PC-3 (cell line): ENCODE measurements at regions not wholly inside any gene's neighbourhood (a gene's known extent, or its start where the extent isn't known, plus 50 kb on each side); places are given as distances from the start of the nearest gene placed in this dataset.
"Not testable (repeated sequence)": the region's sequence is repeated elsewhere in the genome, so short reads cannot be mapped to it uniquely, and the experiment has no call there.

Source experiments
- ATAC-seq: fragments of 200-7000 bp; cut with Tn5 transposase; 2 replicates; pipeline ENCODE4 v1.9.1; 2020; ENCODE audit warnings: mild to moderate bottlenecking, moderate library complexity
- BruUV-seq: library from RNA; stranded (reverse); fragments of 400-500 nt; replicated peaks from 2 replicates; lab custom pipeline; 2021; lab: Mats Ljungman, UMichigan
- CTCF ChIA-PET: fragments of 300-600 bp; sonication (Branson Sonifier 250); formaldehyde crosslinking; loops from one replicate; lab custom pipeline; 2022; ENCODE audit warnings: antibody characterized with exemption; lab: Charles Lee
- POLR2A ChIA-PET: fragments of 300-600 bp; sonication (Branson Sonifier 250); formaldehyde crosslinking; loops from one replicate; lab custom pipeline; 2022; ENCODE audit warnings: antibody characterized with exemption; ENCODE audit not compliant: unreplicated experiment; lab: Charles Lee
- DNase-seq: peaks from one replicate; pipeline ENCODE4 v3.0.0-alpha.2; 2015
- H2AFZ ChIP-seq: fragments of 300-600 bp; sonication (generic); 2 replicates; pipeline ENCODE4 v1.6.0; 2016; ENCODE audit warnings: antibody characterized with exemption, low read length
- H3F3A ChIP-seq: fragments of 300-600 bp; sonication (generic); one replicate; pipeline ENCODE4 v1.6.0; 2017; ENCODE audit warnings: antibody characterized with exemption, low read length, control low read depth, mild to moderate bottlenecking; ENCODE audit not compliant: unreplicated experiment
- H3K27ac ChIP-seq: fragments of 300-600 bp; sonication (generic); 2 replicates; pipeline ENCODE4 v1.5.1; 2016; ENCODE audit warnings: mild to moderate bottlenecking, low read length
- H3K27me3 ChIP-seq: fragments of 300-600 bp; sonication (generic); 2 replicates; pipeline ENCODE4 v1.6.1; 2016; ENCODE audit warnings: low read length, mixed read lengths
- H3K36me3 ChIP-seq: fragments of 300-600 bp; sonication (generic); 2 replicates; pipeline ENCODE4 v1.6.1; 2016; ENCODE audit warnings: low read depth, mixed run types, low read length, mixed read lengths
- H3K4me1 ChIP-seq: fragments of 300-600 bp; sonication (generic); 2 replicates; pipeline ENCODE4 v1.5.1; 2016; ENCODE audit warnings: low read length; ENCODE audit not compliant: insufficient read depth
- H3K4me2 ChIP-seq: fragments of 300-600 bp; sonication (generic); 2 replicates; pipeline ENCODE4 v1.6.0; 2016; ENCODE audit warnings: low read length
- H3K4me3 ChIP-seq: fragments of 300-600 bp; sonication (generic); 2 replicates; pipeline ENCODE4 v1.5.1; 2016; ENCODE audit warnings: mild to moderate bottlenecking, low read length, mixed read lengths
- H3K79me2 ChIP-seq: fragments of 300-600 bp; sonication (generic); 2 replicates; pipeline ENCODE4 v1.6.1; 2017; ENCODE audit warnings: low read length, mixed read lengths
- H3K9ac ChIP-seq: fragments of 300-600 bp; sonication (generic); 2 replicates; pipeline ENCODE4 v1.6.0; 2016; ENCODE audit warnings: mild to moderate bottlenecking, low read length
- H3K9me2 ChIP-seq: fragments of 300-600 bp; sonication (generic); replicated peaks from 2 replicates; pipeline ENCODE4 v1.6.1; 2016; ENCODE audit warnings: mixed run types, low read length, mixed read lengths
- H3K9me3 ChIP-seq: fragments of 300-600 bp; sonication (generic); 2 replicates; pipeline ENCODE4 v1.6.1; 2016; ENCODE audit warnings: low read length, mixed read lengths
- H4K20me1 ChIP-seq: fragments of 300-600 bp; sonication (generic); 2 replicates; pipeline ENCODE4 v1.6.1; 2016; ENCODE audit warnings: low read length, mixed read lengths
- CTCF ChIP-seq: fragments of 300-600 bp; sonication (generic); conservative IDR thresholded peaks from 2 replicates; pipeline ENCODE4 v1.5.1; 2017; ENCODE audit warnings: antibody characterized with exemption, low read depth, mild to moderate bottlenecking, low read length
- EZH2 ChIP-seq: fragments of 300-600 bp; sonication (generic); IDR thresholded peaks from one replicate; pipeline ENCODE4 v1.6.1; 2017; ENCODE audit warnings: antibody characterized with exemption, mild to moderate bottlenecking, low read length; ENCODE audit not compliant: unreplicated experiment
- EZH2phosphoT487 ChIP-seq: fragments of 300-600 bp; sonication (generic); IDR thresholded peaks from 2 replicates; pipeline ENCODE4 v1.6.1; 2018; ENCODE audit warnings: mild to moderate bottlenecking, antibody characterized with exemption, low read length, borderline replicate concordance
- intact Hi-C: fragments of 100-400 bp; cut with micrococcal nuclease; formaldehyde crosslinking; loops from 2 replicates; pipeline ENCODE4 v1.9.0; 2023

- Histone ChIP-seq H3K4me1 (no peaks in the 10 kb centered on the region), H3K27me3 (no peaks in the 10 kb centered on the region), H3K27ac (no peak overlapping the region), H3K36me3 (no peaks in the 10 kb centered on the region), H2AFZ (no peak overlapping the region), H3F3A (no peaks in the 10 kb centered on the region), H3K9me3 (no peaks in the 10 kb centered on the region), H3K4me3 (no peak overlapping the region), H3K9me2 (no peaks in the 10 kb centered on the region), H3K79me2 (no peaks in the 10 kb centered on the region), H4K20me1 (no peaks in the 10 kb centered on the region), H3K4me2 (no peak overlapping the region), H3K9ac (no peak overlapping the region)
- DNase-seq (no peak), ATAC-seq (no peak)
- POLR2A ChIA-PET: no interaction called here
- intact Hi-C loops: no loop called here
- no TSS peak for BruUV-seq
- TF ChIP-seq CTCF: no peak
- TF ChIP-seq EZH2: no peak
- no peak for TF ChIP-seq EZH2phosphoT487
- CTCF ChIA-PET: no interaction called here
Measured at GRCh38 chr22:27605390-27605789, 196.2 kb downstream of the MN1 start.

- POLR2A ChIA-PET, H3K36me3 ChIP-seq, H3K4me1 ChIP-seq, H2AFZ ChIP-seq, H3K27me3 ChIP-seq, H3K9ac ChIP-seq, H3K9me2 ChIP-seq, ATAC-seq, H3K79me2 ChIP-seq, BruUV-seq, H4K20me1 ChIP-seq, CTCF ChIA-PET, H3F3A ChIP-seq, H3K27ac ChIP-seq, intact Hi-C loops, H3K4me2 ChIP-seq, DNase-seq, H3K4me3 ChIP-seq, H3K9me3 ChIP-seq: not testable (repeated sequence)
Measured at GRCh38 chr22:27607750-27608149, 193.8 kb downstream of the MN1 start.

GRCh38 chr22:27609451-27609888, 192.1 kb downstream of the MN1 start:
- H3K9me3 ChIP-seq: no peaks in the 10 kb centered on the region
- POLR2A ChIA-PET: no interaction called here
- H3K4me1 ChIP-seq: no peaks in the 10 kb centered on the region
- no peak for DNase-seq
- no peak overlapping the region for H3K27ac ChIP-seq
- CTCF ChIA-PET: no interaction called here
- no peaks in the 10 kb centered on the region for H3K27me3 ChIP-seq
- TF ChIP-seq EZH2 (no peak), CTCF (no peak)
- intact Hi-C loops: no loop called here
- H4K20me1 ChIP-seq: no peaks in the 10 kb centered on the region
- H3K4me3 ChIP-seq: no peak overlapping the region
- no peaks in the 10 kb centered on the region for H3K9me2 ChIP-seq
- H3K36me3 ChIP-seq: no peaks in the 10 kb centered on the region
- no peak overlapping the region for H3K4me2 ChIP-seq
- H3K79me2 ChIP-seq: no peaks in the 10 kb centered on the region
- H3F3A ChIP-seq: no peaks in the 10 kb centered on the region
- no TSS peak for BruUV-seq
- no peak for ATAC-seq
- H3K9ac ChIP-seq: no peak overlapping the region
- H2AFZ ChIP-seq: no peak overlapping the region

GRCh38 chr22:27610164-27610563, 191.4 kb downstream of the MN1 start:
- not testable (repeated sequence) for H3K27me3 ChIP-seq

More at GRCh38 chr22:27610164-27610563, 191.4 kb downstream of the MN1 start:
- H3K9me3 ChIP-seq, DNase-seq, H3F3A ChIP-seq, H3K4me3 ChIP-seq, POLR2A ChIA-PET, H4K20me1 ChIP-seq, BruUV-seq, CTCF ChIA-PET, H3K36me3 ChIP-seq, H3K4me2 ChIP-seq, H3K27ac ChIP-seq, H2AFZ ChIP-seq, H3K9ac ChIP-seq, intact Hi-C loops, H3K9me2 ChIP-seq, ATAC-seq, H3K79me2 ChIP-seq, H3K4me1 ChIP-seq: not testable (repeated sequence)
